Ovary (tissue), 7 donors: ENCODE measurements at regions not wholly inside any gene's neighbourhood (a gene's known extent, or its start where the extent isn't known, plus 50 kb on each side); places are given as distances from the start of the nearest gene placed in this dataset.

Experiments used
- DNase-seq, 5 donors: peaks; one replicate each; pipeline ENCODE4 v3.0.0-alpha.2; 2019 to 2020
- H3K27ac ChIP-seq, 2 donors: fragments of 200-600 bp; one replicate each; pipeline versions ENCODE4 v1.5.1 to v1.8.0; 2019 to 2022
- H3K27me3 ChIP-seq: fragments of 200-600 bp; one replicate; pipeline ENCODE4 v1.8.0; 2022
- H3K36me3 ChIP-seq: fragments of 200-600 bp; sonication (generic); one replicate; pipeline ENCODE4 v1.5.1; 2019
- H3K4me1 ChIP-seq: one replicate; pipeline ENCODE4 v1.8.1; 2013; ENCODE audit warnings: mild to moderate bottlenecking, moderate library complexity; ENCODE audit not compliant: insufficient read depth
- H3K4me3 ChIP-seq: fragments of 200-600 bp; sonication (generic); one replicate; pipeline ENCODE4 v1.5.1; 2017
- H3K9me3 ChIP-seq, 2 donors: fragments of 200-600 bp in 1 of 2; sonication (generic) in 1 of 2; one replicate each; pipeline versions ENCODE4 v1.5.1 to v1.8.1; 2013 to 2019; ENCODE audit warnings: mild to moderate bottlenecking in 1 of 2, moderate library complexity in 1 of 2
- CTCF ChIP-seq, 3 donors: fragments of 450-650 bp in 2 of 3; fragments of 200-600 bp in 1 of 3; IDR thresholded peaks; one replicate each; pipeline versions ENCODE4 v1.5.1 to v1.8.0; 2016 to 2022; ENCODE audit warnings: antibody characterized with exemption in 3 of 3, mild to moderate bottlenecking in 1 of 3
- EP300 ChIP-seq: sonication (generic); formaldehyde crosslinking; IDR thresholded peaks from one replicate; pipeline ENCODE4 v1.6.1; 2017; ENCODE audit warnings: antibody characterized with exemption
- POLR2A ChIP-seq: fragments of 450-650 bp; IDR thresholded peaks from one replicate; pipeline ENCODE4 v1.6.1; 2017; ENCODE audit warnings: antibody characterized with exemption, mild to moderate bottlenecking, moderate library complexity
- WGBS, 3 donors: extraction: QIAGEN DNeasy Blood & Tissue Kit in 1 of 3; methylation state at CpG; one replicate each; pipeline versions ENCODE4 v1.1.5 to v1.1.7; 2013 to 2017; 5-methylcytosine and 5-hydroxymethylcytosine counted together
- intact Hi-C, 4 donors: fragments of 100-400 bp; cut with DNase I; formaldehyde crosslinking; loops; one replicate each; pipeline versions ENCODE4 v1.11.0 to v1.15.1; 2022 to 2023
- donor health status: DM: no; HTN: no; CAD: no; lungs with moderate emphysema.
- donor health status: DM: no; HTN: no; CAD: no.
- donor health status: Bipolar disorder and iron deficiency.
- donor health status: DM: no; HTN: no; CAD: no.
- donor health status: DM: yes; HTN: yes; CAD: no.

DNA sequence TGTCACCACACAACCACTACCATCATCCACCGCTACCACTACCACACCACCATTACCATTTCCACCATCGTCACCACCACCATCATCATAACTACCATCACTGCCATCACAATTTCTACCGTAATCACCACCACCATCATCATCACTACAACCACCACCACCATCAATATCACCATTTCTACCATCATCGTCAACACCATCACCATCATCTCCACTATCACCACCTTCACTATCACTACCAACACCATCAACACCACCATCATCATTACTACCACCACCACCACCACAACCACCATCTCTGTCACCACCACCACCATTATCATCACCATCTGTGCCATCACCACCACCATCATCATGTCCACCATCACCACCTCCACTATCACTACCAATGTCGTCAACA is 524.5 kb upstream of the C16orf82 start:
- WGBS, 3 donors: 92 to 96% (median 93%) methylated on average over 5 of the region's 5 CpGs
- Histone ChIP-seq H3K9me3 (no peaks in the 10 kb centered on the region), H3K27me3 (no peaks in the 10 kb centered on the region), H3K4me1 (no peaks in the 10 kb centered on the region), H3K36me3 (no peaks in the 10 kb centered on the region), H3K27ac (no peak overlapping the region), H3K4me3 (no peak overlapping the region)
- no peak for DNase-seq
- intact Hi-C loops: no loop called here
- TF ChIP-seq CTCF (IDR thresholded peaks at IDR 0.05): no peak
- no peak for TF ChIP-seq POLR2A
- TF ChIP-seq EP300: no peak

DNA sequence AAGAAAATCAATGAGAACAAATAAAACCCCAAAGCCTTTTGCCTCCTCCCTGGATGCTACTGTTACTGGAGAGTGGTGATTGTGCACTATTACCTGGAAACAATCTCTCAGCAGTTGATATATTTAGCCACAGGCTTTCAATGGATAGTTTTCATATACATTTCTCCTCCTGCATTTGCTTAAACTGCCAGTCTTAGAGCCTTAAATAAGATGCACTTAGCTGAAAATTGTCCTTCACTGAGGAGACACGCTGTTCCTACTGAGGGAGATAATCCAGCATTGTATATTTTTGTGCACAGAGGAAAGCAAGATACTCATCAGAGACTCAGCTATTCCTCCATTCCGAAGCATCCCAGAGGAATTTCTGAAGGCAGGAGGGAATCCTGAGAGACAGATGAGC is 520.2 kb upstream of the C16orf82 start:
- intact Hi-C loops: no loop called here
- no peaks in the 10 kb centered on the region for H3K4me1 ChIP-seq
- no peak for DNase-seq
- no peak for TF ChIP-seq POLR2A
- TF ChIP-seq CTCF (IDR thresholded peaks at IDR 0.05): no peak
- no peak for TF ChIP-seq EP300
- H3K27ac ChIP-seq: no peak overlapping the region
- H3K27me3 ChIP-seq: no peaks in the 10 kb centered on the region
- no peak overlapping the region for H3K4me3 ChIP-seq
- WGBS, 3 donors: 67 to 89% (median 72%) methylated on average over 2 of the region's 2 CpGs
- no peaks in the 10 kb centered on the region for H3K9me3 ChIP-seq
- no peaks in the 10 kb centered on the region for H3K36me3 ChIP-seq

DNA sequence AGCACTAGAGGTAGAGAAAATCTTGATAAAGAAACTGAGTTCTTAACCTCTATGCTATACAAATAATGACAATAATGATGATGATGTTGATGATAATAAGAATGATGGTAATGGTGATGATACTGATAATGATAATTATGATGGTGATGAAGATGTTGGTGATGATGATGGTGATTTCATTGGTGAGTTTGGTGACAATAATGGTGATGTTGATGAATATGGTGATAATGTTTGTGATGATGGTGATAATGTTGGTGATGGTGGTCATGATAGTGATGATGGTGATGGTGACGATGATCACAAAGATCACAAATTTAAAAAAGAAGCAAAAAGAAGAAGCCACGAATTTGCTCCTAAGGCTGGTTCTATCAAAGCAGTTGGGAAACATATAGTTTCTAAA is 519.0 kb upstream of the C16orf82 start:
- H3K4me3 ChIP-seq: no peak overlapping the region
- TF ChIP-seq EP300: no peak
- TF ChIP-seq POLR2A: no peak
- no peak for TF ChIP-seq CTCF (IDR thresholded peaks at IDR 0.05)
- H3K4me1 ChIP-seq: no peaks in the 10 kb centered on the region
- H3K9me3 ChIP-seq: no peaks in the 10 kb centered on the region
- WGBS, 3 donors: 56 to 73% (median 65%) methylated on average over 2 of the region's 2 CpGs
- no peak overlapping the region for H3K27ac ChIP-seq
- intact Hi-C loops: no loop called here
- no peaks in the 10 kb centered on the region for H3K27me3 ChIP-seq
- DNase-seq: no peak
- no peaks in the 10 kb centered on the region for H3K36me3 ChIP-seq

DNA sequence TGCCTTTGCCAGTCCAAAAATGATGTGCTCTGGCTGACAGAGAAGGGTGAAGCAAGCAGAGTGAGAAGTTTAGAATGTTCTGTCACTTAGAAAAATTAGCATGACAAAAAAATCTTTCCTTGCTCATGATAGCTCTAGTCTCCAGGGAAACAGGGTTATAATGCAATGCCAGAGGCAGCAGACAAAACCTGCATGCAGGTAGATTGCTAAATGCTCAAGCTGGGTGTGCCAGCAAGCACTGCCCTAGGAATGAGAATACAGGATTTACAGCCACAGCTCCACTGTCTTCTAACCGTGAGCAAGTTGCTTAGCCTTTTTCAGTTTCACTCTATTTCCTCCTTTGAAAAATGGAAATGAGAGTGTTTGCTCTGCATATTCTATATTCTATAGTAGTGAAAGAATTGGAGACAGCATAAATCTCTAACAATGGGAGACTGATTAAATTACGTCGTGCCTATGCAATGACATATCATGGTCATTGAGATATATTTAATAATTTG is 516.6 kb upstream of the C16orf82 start:
- Histone ChIP-seq H3K9me3 (no peaks in the 10 kb centered on the region), H3K27ac (no peak overlapping the region), H3K36me3 (no peaks in the 10 kb centered on the region), H3K4me3 (no peak overlapping the region), H3K27me3 (no peaks in the 10 kb centered on the region), H3K4me1 (no peaks in the 10 kb centered on the region)
- intact Hi-C loops: no loop called here
- WGBS, 3 donors: 38 to 50% (median 45%) methylated on average over 3 of the region's 3 CpGs
- no peak for DNase-seq
- TF ChIP-seq POLR2A (no peak), EP300 (no peak), CTCF (IDR thresholded peaks at IDR 0.05) (no peak)
